Activated CD8-positive, alpha-beta memory T cell treated with anti-CD3 and anti-CD28 coated beads for 4 hours (primary cell): ENCODE measurements at regions not wholly inside any gene's neighbourhood (a gene's known extent, or its start where the extent isn't known, plus 50 kb on each side); places are given as distances from the start of the nearest gene placed in this dataset.

Experiments used
- DNase-seq, 2 donors: peaks; one replicate each; pipeline ENCODE4 v3.0.0-alpha.2; 2020; ENCODE audit warnings: low read depth in 2 of 2

DNA sequence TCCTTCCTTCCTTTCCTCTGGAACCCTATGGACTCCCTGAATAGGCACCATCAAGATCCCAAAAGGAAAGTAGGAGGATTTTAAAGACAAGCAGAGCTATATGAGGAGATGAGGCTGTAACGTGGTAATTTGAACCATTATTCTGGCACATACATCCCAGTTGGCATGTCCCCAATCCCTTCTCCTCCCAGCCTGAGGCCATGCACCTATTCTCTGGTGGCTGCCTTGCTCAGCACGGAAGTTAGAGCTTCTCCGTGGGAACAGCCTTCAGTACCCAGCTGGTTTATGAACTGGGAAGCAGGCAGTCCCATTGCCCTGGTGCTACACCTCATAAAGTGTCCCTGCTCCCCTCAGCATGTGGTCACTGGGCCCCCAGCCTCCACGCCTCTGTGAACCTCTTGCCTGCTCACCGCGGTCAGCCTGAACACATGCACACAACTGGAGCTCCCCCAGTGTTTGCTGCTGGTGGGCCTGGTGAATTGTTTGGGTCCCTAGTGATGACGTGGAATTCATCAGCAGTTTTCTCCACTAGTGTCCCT, 139.9 kb upstream of the PLET1 start:
- no peak for DNase-seq

DNA sequence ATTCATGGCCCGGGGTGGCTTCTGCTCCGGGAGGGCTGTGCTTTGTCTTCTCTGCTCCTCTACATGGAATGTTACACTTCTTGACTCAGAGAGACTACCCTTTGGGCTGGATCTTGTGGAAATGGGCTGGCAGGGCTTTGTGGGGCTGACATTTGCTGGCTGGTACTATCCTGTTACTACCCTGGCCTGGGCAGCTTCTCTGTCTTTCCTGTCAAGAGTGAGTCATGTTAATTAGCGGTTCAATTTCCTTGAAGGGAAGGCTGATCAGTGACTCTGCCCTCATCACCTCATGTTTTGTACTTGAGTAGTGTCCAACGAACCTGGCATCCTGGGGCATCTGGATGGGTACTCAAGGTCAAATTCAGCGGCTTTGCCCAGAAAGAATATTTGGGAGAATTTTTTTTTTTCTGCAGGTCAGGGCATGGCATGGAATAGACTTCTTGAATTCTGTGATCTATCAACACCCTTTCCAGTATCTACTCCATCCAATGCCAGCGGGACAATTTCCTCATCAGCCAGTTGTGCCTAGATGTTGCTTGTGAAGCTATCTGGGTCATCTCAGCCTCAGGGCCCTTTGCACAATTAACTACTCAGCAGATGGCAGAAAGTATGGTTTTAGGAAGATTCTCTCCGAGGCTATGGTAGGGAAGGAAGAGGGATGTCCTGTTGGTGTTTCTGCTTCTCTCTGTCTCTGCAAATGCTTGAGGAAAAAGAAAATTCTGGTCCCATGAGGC, 140.5 kb upstream of the PLET1 start:
- DNase-seq, result no peak

DNA sequence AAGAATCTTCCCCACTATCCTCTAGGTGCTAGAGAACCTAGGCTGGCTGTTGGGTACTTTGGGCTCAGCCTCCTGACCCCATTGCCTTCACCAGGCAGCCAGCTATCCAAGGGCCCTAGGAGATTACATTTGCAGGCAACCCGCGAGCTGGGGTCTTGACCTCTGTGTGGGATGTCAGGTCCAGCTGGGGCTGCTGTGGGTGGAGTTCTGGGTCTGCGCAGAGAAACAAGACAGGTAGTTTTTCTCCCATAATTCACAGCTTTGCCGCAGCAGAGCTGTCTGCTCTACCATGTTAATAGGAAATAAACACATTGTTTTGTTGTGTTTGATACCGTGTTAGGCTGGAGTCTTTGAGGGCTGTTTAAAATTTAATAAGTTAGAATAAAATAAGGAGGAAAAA, 142.8 kb upstream of the PLET1 start:
- no peak for DNase-seq

DNA sequence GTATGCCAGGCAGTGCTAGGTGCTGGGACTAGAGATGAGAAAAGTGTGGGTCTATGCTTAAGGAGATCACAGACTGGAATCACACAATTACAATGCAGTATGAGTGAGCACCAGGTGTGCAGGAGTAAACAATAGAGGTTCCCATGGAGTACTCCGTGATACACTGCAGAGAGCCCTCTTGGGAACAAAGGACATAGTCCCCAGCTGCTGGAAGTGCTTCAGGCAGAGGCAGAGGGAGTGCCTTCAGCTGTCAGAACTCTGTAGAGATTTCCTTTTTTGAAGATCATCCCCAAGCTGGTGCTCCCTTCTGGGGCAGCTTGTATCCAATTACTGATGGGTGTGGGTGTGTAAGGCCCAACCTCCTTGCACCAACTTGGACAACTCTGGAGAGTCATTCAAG, 143.5 kb upstream of the PLET1 start:
- DNase-seq, result no peak

DNA sequence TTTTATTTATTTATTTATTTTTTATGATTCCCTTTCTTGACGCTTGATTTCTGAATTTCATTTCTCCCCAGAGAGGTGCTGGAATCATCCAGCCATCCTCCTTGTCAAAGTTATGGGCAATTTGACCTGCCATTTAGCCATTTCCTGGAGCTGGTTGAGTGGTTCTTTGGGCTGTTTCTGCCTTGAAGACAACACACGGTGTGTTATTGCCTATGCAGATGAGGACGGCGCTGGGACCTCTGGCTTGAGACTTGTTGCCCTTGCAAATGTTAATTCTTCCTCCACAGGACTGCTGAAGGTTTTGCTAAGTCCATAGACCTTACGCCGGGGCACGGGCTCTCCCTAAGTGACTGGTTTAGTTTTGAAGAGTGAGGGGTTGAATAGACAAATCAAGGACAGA, 147.9 kb upstream of the PLET1 start:
- no peak for DNase-seq

DNA sequence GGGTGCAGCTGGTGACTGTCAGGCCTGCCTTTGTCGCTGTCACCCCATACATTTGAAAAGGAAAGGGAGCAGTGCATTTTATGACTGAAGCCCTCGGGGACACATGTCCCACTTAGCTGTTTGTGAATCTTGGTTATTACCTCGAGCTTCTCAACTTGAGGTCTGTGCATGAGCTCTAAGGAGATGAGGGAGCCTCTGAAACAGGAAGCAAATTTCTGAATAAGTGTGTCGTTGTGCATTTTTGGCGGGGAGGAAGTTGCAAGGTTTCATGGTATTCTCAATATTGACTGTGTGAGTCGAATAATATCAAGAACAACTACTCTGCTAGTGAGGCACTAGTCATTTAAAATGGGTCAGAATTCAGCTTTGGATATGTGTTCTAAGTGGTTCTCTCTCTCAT, 149.7 kb upstream of the PLET1 start:
- no peak for DNase-seq

DNA sequence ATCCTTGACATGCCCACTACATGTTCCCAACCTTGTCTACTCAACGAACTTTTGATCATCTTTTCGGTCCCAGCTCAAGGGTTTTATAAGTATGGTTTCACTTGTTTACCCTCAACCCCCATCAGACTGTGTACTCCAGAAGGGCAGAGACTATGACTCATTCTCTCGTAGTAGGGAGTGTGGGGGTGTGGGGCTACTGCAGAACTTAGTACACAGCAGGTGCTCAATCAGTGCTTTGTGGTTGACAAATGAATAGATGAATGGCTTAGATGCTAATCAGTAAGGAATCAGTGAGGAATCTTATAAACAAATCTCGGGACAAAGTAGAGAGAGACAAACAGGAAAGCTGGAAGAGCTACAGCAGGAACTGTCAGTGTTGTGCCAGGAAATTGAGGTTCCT, 151.7 kb upstream of the PLET1 start:
- no peak for DNase-seq

DNA sequence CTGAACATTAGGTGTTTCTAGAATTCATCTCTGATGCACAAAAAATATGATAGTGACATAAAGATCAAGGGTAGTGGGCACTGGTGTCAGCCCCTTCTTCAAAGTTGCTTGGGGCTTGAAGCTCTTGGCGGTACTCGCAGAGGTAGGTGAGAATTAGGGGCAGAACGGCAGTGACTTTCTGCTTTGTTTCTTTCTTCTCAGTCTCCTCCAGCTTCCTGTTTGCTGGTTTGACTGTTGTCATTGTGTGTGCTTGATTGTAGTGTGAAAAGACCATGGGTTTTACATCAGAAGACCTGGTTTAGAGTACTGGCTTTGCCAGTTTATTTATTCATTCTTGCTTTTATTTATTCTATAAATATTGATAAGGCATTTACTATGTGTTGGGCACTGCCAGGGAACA, 156.7 kb upstream of the PLET1 start:
- no peak for DNase-seq

DNA sequence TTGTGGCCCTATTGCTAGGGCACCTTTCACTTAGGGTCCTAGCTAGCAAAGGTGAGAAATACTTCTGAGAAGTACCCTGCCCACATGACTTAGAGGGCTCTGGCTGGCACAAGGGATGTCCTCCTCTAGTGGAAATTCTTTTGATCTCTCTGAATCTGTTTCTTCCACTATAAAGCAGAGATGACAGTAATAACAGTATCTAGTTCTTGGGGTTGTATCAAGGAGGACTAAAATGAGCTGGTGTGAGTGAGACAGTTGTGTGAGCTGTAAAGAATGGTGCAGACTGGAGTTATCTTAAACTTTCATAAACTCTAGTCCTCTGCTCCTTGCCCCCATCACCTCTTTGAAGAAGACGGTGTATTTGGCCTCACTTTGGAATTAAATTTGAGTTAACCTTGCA, 157.8 kb upstream of the PLET1 start:
- no peak for DNase-seq

DNA sequence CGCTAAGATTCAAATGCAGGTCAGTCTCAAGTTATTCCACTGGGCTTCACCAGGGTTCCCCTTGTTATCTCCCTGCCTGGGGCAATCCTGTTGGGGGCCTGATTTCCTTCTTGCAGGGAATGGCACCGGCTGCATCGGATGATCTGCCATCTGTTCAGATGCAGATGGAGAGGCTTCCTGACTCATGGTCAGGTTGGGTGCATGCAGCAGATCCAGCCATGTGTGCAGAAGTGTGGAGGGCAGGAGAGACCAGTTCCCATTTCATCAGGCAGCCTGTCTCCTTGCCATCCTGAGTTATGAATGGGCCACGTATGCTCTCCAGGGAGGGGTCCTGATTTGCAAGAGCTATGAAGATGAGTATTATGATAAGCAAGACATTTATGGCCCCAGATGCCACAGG, 161.2 kb upstream of the PLET1 start:
- DNase-seq, result no peak

DNA sequence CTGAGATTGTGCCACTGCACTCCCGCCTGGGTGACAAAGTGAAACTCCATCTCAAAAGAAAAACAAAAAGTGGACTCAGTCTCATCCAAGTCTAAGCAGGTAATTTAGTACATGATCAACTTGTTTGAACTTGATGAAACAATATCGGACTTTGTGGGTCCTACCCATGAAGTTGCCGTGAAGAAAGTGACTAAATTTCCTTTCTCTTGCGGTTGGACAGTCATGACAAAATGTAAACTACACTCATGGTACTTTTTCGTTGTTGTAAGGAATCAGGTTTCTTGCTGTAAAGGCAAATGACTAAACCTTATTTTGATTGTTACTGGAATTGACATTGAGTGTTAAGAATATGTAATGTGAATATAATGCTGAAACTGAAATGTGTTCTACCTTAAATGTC, 164.5 kb upstream of the PLET1 start:
- no peak for DNase-seq

DNA sequence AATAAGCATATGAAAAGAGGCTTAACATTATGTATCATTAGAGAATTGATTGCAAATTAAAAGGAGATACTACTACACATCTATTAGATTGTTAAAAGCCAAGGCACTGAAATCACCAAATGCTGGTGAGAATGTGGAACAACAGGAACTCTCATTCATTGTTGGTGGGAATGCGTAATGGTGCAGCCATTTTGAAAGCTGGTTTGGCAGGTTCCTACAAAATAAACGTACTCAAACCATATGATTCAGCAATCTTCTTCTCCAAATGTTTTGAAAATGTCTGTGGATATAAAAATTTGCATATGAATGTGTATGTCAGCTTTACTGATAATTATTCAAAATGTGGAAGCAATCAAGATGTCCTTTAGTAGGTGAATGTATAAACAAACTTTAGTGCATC, 176.4 kb upstream of the PLET1 start:
- no peak for DNase-seq

DNA sequence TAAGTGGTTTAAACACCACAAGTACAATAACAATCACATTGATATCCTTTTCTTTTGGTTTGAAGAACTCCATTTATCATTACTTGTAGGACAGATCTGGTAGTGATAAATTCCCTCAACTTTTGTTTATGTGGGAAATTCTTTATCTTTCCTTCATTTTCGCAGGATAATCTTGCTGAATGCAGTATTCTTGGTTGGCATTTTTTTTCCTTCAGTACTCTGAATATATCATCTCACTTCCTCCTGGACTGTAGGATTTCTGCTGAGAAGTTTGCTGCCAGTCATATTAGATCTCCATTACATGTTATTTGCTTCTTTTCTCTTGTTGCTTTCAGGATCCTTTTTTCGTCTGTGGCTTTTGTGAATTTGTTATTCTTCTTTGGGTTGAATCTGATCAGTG, 179.0 kb upstream of the PLET1 start:
- no peak for DNase-seq

DNA sequence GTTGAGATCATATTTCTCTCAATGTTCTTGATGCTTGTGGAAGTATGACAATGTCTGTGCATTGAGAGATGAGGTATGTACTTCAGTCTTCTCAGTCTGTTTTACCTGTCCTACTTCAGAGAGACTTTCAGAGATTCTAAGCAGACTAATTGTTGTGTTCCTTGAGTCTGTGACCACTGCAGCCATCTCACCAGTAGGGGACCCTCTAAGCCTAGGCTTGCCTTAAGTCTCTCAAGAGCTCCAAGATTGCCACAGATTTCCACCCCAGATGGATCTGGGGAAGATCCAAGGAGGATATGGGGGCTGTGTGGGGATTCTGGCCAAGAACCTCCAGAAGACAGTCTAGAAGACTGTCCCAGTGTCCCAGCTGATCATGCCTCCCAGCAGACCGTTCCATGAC, 179.9 kb upstream of the PLET1 start:
- no peak for DNase-seq

DNA sequence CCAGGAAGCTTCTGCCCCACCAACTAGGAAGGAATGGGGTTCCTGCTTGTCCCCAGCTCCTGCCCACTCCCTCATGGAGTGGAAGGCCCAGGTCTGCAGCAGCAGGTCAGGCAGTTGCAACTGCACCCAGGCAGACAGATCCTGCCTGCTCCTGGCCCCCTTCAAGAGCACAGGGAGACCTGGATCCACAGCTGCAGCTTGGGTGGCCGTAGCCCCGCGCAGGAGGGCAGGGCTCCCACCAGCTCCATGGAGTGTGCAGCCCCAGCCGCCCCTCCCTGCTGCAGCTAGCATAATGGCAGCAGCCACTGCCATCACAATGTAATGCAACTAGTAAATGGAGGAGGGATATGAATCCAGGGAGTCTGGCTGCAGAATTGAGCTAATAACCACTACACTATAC, 187.5 kb upstream of the PLET1 start:
- DNase-seq, result no peak

DNA sequence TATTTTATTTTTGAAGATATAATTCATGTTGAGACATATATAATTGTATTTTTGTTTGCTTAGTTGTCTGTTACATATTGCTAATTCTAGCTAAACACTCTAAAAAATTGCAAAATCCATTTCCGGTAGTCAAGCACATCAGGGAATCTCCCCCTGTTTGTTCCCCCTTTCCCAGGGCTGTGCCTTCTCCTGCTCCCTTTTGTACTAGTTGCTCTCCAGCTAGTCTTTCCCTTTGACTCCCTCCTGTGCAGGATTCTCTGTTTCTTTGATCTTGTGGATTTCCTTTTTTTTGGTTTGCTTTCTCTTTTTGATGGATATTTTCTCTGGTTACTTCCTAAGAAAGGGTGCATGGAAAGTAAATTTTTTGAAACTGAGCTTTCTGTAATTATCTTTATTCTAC, 188.1 kb upstream of the PLET1 start:
- no peak for DNase-seq

DNA sequence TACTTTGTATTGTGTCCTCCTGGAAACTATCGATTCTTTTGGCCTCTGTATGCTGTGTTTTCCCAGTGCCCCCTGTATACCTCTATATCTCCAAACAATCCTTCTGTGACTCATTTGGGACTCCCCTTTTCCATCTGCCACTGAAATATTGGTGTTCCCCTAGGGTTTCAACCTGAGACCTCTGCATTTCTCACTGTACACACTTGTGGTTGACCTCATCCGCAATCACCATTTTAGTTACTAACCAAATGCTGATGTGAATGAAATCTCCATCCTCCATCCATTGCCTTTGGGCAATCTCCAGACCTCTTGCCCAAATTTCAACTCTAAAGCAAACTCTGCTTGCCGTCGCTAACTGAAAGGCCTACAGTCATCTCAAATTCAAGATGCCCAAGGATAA, 190.6 kb upstream of the PLET1 start:
- DNase-seq, result no peak

DNA sequence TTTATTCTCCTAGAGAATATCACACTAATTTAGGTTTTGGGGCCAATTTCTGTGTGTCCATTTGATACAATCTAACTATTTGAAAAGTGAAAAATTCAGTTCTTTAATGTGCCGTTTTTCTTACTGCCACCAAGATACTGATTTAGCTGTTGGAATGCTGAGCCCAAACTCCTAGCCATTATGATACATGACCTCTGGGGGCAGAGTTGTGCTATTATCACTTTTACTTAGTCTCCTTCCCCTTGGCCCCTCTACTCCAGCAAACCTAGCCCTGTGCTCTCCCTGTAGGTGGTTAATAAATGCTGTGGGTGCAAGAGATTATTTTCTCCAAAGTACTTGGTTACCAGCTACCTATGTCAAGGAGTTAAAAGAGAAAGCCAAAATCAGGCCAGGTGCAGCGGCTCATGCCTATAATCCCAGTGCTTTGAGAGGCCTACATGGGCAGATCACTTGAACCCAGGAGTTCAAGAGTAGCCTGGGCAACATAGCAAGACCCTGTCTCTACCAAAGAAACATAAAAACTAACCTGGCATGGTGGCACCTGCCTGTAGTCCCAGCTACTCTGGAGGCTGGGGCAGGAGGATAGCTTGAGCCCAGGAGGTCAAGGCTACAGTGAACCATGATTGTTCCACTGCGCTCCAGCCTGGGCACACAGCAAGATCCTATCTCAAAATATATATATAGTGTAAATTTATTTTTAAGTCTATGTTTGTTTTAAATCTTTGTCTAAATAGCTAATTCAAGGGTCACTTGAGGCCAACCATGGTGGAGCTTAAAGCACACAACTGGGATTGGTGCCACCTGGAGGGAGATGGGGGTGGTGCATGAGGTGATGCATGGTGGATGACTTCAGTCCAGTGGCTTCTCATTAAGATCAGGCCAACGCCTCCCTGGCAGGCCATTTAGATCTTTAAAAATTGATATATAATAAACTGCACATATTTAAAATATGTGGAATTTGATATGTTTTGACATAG, 193.2 kb upstream of the PLET1 start:
- DNase-seq, result peak; percentile 2

DNA sequence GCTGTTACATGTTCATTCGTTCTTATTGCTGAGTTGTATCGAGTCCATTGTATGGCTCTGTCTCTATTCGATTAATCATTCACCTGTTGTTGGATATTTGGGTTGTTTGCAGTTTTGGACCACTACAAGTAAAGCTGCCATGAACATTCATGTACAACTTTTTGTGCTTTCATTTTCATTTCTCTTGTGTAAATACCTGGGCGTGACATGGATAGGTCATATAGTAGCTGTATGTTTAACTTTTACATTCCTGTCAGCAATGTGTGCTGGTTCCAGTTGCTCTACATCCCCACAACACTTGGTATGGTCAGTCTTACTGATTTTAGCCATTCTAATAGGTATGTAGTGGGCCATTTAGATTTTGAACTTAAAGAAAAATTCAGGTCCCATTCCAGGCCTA, 194.2 kb upstream of the PLET1 start:
- no peak for DNase-seq

DNA sequence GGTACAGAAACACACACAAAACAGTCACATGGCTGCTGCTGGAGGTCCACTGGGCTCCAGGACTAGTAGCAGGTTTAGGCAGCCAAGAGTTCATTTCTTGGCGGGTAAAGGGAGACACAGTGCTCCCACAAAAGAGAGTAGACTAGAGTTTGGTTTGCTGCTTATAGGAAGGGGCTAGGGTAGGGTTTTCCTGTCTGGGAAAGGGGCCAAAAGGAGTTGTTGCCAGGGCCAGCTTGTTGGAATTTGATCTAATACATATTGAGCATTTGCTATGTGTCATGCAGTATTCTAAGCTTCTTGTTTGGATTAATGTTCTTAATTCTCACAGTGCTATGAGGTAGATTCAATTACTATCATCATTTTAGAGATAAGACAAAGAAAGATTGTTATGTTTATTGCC, 195.1 kb upstream of the PLET1 start:
- DNase-seq, result no peak

DNA sequence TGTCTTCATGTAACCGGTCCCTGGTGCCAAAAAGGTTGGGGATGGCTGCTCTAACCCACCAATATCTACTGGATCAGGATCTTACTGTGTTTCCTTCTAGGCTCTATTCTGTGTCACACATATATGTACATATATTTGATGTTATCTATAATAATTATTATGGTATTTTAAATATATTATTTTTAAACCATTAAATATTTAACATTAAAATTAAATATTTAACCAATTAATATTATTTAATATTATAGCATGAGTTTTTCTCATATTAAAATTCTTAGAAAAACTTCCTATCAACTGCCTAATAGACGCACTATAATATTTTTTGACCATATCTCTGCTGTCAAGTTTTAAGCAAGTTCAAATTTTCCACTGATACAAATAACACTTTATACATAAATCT, 196.9 kb upstream of the PLET1 start:
- DNase-seq, result no peak

DNA sequence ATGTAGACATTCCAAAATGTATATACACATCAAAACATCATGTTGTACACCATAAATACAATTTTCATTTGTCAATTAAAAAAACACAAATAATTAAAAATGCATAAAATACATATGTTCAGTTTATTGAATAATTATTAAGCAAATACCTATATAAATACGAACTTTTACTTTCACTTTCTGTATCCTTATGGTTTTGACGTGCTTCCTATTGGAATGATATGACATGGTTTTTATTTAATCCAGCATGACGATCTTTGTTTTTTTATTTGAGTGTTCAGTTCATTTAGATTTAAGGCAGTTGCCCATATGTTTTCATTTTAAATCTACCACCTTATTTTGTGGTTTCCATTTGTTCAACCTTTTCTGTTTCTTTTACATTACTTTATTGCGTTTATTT, 198.3 kb upstream of the PLET1 start:
- no peak for DNase-seq

DNA sequence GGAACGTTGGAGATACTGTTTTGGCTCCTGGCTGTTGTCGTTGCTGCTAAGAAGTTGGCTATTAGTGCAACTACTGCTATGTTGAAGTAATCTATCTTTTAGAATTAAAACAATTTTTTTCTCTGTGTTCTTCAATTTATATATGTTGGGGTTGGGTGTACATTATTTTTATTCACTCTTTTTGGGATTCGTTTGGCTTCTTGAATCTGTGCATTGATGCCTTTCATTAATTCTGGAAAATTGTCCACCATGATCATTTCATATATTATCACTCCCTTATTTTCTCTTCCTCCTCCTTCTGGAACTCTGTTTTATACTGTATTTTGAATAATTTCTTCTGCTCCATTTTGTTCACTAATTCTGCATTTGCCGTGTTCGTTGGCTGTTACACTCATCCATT, 199.5 kb upstream of the PLET1 start:
- no peak for DNase-seq
